IPS-NIHi11 (cell line): ENCODE measurements at regions not wholly inside any gene's neighbourhood (a gene's known extent, or its start where the extent isn't known, plus 50 kb on each side); places are given as distances from the start of the nearest gene placed in this dataset.

Experiments used
- DNase-seq: peaks from one replicate; pipeline ENCODE4 v3.0.0; 2012; ENCODE audit warnings: mixed read lengths, low spot score

DNA sequence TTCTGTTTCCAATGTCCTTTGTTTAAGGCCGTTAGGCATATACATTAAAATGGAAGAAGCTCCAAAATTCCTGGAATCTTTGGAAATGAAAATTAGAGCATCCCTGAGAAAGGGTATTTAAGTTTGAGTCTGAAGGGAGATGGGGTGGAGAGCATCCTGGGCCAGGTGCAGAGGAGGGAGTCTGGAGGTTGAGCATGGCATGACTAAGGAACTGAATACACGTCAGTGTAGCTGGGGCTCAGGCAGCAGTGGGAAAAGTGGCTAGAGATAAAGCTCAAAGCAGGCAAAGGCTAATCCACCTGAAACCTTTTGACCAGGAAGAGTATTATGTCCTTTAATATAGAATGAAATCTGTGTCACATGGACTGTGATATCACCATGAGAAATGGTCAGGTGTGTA, 669.0 kb upstream of the RBFOX1 start:
- DNase-seq: no peak

DNA sequence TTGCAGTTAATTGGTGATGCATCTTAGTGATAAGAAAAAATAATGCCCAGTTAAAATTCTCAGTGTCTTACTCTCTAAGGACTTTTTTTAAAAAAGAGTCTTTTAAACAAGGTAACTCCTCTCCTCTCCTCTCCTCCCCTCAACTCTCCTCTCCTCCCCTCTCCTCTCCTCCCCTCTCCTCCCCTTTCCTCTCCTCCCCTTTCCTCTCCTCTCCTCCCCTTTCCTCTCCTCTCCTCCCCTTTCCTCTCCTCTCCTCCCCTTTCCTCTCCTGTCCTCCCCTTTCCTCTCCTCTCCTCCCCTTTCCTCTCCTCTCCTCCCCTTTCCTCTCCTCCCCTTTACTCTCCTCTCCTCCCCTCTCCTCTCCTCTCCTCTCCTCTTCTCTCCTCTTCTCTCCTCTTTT, 675.9 kb upstream of the RBFOX1 start:
- DNase-seq: no peak

DNA sequence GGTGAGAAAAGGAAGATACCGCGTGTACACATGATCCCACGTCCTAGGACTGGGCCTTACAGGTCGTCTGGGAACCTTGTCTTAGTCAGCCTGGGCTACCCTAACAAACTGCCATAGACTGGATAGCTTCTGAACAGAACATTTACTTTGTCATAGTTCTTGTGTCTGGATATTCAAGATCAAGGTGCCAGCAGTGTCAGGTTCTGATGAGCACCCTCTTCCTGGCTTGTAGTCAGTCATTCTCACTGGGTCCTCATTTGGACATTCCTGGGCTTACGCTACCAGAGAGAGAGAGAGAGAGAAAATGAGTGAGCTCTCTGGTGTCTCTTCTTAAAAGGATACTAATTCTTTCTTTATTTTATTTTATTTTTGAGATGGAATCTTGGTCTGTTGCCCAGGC, 685.8 kb upstream of the RBFOX1 start:
- DNase-seq: no peak

DNA sequence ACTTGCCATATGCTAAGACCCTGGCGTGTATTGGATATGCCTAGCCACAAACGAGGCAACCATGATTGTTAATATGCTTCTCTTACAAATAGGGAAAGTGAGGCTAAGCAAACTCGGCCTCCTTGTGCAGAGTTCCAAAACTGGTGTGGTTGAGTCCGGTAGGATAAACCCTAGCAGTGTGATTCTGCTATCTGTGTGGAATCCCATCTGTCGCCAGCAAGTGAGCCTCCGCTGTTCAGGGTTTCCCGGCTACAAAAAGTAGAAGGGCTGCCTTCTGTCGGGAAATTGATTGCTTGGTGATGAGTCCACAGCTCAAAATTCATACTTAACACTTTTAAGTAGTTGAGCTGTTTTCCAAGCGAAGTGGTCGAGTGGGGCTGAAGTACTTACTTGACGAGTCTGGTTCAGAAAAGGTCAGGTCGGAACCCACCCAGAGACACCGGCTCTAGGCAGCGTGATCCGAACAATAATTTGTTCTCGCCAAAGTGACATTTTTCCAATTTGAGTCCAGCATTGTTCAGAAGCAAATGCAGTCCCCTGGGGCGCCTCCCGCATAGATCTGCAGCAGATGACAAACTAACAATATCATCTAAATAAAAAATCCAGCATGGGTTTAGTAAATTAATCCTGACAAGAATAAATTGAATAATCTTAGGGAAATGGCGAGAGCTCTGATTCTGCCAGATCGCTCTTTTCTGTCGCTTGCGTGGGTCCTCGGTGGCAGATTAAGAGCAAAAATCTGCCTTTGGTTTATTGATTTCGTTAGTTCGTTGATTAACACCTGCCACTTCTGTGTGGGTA, 686.7 kb upstream of the RBFOX1 start:
- DNase-seq: no peak

DNA sequence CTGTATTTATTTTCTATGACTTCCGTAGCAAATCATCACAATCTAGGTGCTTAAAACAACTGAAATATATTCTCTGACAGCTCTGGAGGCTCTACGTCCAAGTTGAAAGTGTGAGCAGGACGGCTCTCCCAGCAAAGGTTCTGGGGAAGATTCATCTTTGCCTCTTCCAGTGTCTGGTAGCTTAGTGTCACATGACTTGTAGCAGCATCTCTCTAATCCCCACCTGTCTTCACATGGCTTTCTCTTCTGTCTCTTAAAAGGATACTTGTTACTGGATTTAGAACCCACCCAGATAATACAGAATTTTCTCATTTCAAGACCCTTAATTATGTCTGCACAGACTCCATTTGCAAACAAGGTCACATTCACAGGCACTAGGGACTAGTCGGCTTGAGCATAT, 687.7 kb upstream of the RBFOX1 start:
- no peak for DNase-seq

DNA sequence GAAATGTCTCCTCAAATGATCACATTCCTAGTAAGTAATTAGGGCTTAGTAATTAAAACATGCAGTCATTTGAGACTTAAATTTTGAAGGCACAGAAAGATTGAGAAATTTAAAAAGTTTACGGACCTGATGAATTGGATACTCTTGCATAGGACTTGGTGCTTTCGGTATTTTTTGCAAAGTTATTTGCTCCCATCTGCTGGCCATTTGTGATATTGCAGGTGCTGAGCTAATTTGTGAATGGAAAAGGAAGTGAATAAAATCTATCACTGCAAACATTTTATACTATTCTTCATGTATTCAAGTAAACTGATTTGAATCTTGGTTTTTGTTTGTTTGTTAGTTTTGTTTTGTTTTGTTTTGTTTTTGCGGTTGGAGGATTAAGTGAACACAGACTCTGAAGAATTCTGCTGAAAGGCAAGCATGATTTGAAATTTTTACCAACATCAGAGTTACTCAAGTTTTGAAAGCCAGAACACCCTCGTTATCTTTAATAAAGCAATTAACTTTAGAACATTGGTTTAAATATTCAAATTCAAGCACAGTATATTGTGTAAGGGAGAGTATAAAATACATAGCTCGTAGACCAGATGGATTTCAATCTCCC, 689.5 kb upstream of the RBFOX1 start:
- peak; percentile 35 for DNase-seq

DNA sequence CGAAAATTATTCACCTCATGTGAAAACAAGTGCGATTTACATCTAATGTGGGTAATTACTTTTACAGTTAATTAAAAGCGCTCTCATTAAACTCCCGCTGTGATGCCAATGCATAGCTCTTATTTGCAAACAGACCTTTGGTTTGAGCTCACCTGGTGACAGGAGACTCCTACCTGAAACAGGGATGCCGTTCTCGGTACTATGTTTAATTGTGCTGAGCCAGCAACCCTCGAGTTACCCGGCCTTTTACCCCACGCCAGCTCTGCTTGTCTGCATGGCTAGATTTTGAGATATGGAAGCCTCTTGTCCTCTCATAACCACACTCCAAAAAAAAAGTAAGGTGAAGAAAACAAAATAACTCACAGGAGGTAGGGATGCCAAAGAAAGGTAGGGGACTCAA, 690.4 kb upstream of the RBFOX1 start:
- no peak for DNase-seq

DNA sequence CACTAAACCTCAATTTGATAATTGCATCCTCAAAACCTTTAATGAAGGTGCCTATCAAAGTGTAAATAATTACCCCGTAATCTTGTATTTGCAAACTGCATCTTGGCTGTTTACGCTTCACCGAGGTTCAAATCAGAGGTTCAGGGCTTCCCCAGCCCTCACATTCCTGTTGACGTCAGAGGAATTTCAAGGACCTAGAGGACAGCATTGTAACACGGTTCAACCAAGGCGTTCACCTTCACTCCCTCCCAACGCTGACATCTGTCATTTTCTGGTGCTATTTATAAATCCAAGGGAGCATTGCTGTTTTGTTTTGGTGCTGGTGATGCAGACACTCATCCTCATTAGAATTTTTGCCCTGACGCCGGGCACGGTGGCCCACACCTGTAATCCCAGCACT, 691.6 kb upstream of the RBFOX1 start:
- no peak for DNase-seq

DNA sequence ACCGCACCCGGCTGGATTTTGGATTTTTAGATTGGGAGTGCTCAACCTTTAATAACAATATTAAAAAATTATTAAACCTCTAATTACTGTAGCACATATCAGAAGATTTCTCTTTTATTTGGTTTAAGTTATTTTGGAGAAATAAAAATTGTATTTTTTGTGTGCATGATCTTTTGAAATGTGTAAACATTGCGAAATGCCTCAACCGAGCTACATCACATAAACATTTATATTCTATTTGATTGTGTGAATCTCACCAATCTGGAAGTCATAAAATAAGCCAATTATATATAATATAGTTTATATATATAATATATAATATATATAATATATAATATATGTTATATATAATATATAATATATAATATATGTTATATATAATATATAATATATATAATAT, 696.2 kb upstream of the RBFOX1 start:
- no peak for DNase-seq

DNA sequence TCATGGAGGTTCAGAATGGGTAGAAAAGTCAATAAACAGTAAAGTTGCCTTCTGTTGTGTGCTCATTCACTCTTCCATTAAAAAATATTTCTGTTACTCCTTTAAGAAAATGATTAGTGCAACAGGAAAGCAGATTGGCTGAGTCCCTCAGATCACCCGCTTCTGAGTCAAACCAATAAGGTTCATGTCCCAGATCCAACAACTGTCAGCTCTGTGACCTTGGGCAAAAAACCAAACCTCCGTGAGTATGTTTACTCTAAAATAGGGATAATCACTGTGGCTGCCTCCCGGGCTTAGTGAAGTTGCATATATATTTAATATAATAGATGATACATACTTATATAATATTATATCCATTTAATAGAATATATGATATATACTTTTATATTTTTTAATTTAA, 698.5 kb upstream of the RBFOX1 start:
- no peak for DNase-seq

DNA sequence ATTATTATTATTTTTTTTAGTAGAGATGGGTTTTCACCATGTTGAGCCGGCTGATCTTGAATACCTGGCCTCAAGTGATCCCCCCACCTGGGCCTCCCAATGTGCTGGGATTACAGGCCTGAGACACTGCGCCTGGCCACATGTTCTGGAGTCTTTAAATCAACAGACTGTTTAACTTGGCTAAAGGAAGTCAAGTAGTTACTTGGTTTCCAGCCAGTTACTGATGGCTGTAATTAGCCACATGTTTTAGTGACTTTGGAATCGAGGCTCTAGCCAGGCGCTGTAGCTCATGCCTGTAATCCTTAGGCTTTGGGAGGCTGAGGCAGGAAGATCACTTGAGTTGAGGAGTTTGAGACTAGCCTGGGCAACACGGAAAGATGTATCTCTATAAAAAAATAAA, 699.2 kb upstream of the RBFOX1 start:
- DNase-seq: no peak

DNA sequence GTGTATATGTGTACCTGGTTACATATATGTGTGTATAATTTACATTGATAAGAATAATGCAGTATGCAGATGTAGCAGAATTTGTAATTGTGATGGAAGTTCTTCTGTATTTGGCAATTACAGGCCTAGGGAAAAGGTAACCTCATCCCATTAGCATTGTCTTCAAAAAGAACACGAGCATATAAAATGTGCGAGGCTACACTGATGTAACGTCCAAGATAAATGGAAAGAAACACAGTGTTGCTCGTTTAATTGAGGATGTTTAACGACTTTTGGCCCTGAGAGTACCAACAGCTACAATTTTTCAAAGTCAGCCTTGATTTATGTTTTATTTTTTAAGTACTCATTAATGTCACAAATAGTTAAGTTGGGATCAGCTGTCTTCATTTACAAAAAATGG, 703.5 kb upstream of the RBFOX1 start:
- no peak for DNase-seq

DNA sequence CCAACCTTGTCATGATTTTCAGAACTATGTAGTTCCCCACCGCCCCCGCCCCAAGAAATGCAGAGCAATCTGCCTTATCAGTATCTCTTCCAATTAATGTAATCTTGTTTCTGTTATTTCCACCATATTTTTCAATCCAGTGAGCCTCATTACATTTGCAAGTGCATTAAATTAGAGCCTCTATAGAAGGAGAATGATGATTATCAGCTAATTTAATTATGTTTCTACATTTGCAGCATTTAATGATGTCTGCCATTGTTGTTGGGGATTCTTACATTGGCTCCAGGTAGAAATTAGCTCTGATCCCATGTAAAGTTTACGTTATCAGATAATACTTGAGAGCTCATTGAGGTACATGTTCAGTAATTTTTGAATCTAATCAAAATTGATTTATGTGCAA, 707.0 kb upstream of the RBFOX1 start:
- DNase-seq: no peak

DNA sequence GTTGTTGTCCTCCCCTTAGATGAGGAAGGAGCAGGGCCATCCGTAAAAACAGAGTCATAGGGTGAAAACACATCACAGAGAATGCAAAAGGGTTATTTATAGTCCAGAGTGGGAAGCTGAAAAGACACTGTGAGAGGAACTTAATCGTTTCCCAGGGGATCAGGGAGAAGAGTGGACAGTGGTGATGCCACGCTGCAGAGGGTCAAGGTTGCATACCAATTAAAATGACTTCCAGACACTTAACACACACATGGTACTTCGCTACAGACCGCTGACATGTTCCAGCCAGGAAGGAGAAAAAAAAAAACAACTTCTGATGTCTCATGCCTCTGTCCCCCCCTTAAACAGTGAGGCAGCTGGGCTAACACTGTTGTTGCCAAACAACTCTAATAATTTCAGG, 713.8 kb upstream of the RBFOX1 start:
- no peak for DNase-seq

DNA sequence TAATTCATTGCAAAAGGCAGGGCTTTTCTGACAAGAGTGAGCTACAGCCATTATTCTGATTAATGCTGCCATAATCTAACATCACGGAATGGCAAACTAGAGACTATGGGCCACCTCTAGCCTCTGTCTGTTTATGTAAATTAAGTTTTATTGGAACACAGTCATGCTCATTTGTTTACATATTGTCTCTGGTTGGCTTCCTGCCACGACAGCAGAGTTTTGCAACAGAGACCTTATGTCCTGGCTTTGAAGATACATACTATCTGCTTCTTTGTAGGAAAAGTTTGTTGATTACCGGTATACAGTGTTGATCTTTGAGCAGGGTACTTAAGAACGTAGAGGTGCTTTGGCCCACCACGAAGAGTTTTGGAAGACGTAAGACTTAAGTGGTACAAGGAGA, 715.9 kb upstream of the RBFOX1 start:
- DNase-seq: no peak

DNA sequence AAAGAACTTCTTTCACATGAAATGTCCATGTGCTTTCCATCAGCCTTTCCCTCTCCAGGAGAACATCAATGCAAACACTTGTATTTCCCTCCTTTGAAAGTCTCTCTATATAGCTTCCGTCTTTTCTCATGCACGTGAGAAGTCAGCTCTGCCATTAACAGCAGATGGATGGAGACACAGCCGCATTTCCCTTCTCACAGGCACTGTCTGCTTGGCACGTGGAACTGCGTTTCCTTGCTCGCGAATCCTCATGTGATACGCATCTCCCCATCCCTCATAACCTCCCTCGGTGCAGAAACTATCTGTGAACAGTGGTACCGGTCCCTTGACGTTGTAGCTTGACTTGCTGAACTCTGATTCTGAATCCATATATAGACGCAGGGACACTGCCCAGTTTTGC, 717.0 kb upstream of the RBFOX1 start:
- no peak for DNase-seq

DNA sequence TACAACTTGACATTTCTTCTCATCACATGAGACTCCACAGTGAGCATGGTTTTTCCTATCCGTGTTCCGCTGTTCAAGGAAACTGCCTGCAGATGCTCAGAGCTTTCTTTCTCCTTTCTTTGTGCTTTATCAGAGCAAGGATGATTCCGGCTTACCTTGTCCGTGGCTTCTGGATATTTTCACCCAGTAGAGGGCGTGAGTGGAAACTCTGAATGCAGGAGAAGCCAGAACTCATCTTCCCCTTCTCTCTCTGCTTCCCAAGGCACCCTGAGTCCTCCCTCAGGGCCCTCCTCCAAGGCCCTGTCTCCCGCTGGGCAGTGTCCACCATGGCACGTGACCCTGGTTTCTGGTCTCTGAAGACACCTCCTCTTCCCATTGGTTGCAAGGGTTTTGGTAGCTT, 721.1 kb upstream of the RBFOX1 start:
- DNase-seq: peak; percentile 46

DNA sequence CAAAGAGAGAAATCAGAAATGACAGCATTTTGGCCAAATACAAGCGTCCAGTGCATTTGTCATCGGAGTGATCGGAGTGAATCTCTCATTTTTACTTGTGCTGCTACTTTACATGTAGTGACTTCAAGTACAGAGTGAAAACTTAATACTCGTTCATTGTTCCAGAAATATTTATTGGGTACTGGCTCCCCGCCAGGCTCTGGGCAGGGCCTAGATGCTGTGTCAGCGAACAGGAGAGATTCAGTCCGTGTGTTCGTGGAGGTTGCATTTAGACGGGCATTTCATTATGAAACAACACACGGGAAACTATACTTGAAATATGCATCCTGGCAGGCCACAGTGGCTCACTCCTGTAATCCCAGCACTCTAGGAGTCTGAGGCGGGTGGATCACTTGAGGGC, 727.2 kb upstream of the RBFOX1 start:
- no peak for DNase-seq

DNA sequence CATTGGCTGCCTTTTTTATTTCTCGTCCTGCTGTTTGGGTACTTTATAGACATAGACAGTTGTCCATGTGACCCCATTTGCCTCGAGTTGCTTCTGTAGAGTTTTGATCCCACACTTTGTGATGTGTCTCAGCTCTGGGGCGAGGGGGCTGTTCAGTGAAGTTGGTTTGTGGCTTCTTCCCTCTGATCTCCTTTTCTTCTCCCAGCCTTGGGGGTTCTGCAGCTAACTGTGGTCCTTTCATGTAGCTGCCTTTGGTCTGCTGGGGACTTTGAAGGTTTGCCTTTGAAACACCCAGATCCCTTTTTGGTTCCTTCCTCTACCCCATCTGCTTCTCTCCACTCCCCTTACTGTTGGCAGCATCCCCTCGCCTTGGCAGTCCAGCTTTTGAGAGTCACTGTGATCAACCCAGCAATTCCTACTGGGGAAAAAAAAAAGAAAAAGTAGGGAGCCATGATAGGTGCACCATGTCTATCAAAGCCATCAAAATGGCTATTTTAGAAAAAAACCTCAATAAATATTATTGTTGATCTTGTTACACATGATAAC, 728.8 kb upstream of the RBFOX1 start:
- DNase-seq: no peak

DNA sequence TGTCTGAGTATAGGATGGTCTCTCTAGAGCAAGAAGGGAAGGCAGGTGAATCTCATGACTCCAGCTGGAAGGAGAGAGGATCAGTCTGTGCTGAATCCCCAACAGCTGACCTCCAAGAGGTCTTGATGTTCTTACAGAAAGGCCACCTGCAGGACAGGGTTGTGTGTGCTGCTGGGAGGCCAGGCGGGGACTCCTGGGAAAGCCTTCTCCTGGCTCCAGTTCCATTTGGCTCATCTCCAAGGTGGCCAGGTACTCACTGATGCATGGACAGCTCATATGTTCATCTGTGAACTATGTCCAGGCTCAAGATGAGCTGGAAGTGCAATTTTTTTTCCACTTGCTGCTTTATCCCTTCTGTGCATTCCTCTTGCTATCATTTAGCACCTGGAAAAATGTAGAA, 730.2 kb upstream of the RBFOX1 start:
- DNase-seq: no peak

DNA sequence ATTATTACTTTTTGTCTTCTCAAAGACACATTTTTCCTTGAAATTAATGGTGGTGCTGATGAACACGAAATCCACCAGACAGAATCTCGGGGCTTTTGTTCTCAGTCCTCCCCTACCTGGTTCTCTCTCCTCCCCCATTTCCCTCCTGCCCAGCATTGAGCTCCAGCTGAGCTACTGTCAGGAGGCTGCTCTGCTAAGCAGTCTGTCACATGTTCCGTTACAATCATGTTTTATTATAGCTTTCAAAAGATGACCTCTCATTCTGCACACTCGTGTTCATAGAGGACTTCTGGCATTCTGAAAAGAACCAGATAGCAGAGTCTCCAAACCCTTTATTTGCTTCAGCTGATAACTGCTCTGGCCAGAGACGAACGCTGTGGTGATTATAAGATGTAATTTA, 732.5 kb upstream of the RBFOX1 start:
- no peak for DNase-seq

DNA sequence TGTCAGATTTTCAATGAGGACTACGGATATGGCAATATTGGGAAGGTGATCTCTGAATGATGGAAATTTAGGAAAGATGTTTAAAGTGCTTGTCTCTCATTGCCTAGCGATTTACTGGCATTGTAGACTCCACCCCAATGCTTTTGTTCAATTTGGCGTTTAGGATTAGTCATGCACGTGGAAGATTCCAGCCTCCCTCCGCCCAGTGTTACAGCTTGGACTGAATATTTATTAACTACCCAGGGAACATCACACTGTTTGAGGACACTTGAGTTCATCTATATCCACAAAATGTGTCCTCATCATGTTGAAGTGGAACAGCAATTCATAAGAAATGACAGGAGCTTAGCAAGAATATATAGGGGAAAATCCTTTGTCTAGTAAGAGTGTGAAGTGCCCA, 738.8 kb upstream of the RBFOX1 start:
- no peak for DNase-seq

DNA sequence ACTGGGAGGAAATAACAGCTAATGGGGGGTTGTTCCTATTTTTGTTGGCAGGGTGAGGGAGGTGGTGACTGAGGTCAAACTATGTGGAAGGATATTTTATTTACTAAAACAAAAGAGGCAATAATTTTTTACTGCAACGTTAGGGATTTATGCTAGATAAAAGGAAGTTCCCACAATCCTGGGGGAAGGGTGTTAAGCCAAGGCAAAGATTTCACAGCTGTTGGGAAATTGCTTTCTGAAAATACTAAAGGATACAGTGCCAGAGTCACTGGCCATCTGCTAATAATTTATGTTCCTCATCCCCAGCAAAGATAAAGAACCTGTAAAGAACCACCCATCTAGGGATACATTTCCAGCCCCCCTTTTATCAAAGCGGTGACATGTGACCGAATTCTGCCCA, 756.0 kb upstream of the RBFOX1 start:
- DNase-seq: no peak

DNA sequence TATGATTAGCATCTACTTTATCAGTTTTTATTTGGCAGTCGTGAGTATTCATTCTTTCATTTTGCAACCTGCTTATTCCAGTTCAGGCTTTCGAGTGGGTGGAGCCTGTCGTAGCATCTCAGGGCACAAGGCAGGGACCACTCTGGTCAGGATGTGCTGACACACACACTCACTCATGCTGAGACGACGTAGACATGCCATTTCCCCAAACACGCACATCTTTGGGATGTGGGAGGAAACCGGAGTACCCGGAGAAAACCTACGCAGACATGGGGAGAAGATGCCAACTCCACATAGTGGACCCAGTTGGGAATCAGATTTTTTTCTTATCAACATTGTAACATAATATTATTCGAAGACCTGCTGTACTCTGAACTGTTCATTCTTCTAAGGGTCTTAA, 756.5 kb upstream of the RBFOX1 start:
- no peak for DNase-seq
